ENCODE measurements at regions not wholly inside any gene's neighbourhood (a gene's known extent, or its start where the extent isn't known, plus 50 kb on each side); places are given as distances from the start of the nearest gene placed in this dataset.

DNA sequence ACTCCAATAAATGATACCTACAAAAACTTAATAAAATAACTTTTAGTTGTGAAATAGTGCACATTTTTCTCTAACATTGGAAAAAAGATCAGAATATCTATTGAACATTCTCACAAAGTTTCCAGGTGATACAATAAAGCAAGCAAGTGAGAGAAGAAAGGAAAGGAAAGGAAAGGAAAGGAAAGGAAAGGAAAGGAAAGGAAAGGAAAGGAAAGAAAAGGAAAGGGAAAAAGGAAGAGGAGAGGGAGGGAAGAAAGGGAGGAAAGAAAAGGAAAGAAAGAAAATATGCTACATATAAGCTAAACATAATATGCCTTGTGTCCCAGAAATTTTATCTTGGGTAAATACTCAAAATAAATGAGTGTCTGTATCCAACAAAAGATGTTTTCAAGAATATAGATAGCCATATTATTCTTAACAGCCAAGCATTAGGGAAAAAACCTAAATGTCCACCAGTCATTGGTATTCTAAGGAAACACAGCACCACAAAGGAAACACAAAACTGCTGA lies 510.2 kb upstream of the ZWINT start:
- no peak for TF ChIP-seq ZFX (IDR thresholded peaks at IDR 0.05)
- TF ChIP-seq, protein P1, sequence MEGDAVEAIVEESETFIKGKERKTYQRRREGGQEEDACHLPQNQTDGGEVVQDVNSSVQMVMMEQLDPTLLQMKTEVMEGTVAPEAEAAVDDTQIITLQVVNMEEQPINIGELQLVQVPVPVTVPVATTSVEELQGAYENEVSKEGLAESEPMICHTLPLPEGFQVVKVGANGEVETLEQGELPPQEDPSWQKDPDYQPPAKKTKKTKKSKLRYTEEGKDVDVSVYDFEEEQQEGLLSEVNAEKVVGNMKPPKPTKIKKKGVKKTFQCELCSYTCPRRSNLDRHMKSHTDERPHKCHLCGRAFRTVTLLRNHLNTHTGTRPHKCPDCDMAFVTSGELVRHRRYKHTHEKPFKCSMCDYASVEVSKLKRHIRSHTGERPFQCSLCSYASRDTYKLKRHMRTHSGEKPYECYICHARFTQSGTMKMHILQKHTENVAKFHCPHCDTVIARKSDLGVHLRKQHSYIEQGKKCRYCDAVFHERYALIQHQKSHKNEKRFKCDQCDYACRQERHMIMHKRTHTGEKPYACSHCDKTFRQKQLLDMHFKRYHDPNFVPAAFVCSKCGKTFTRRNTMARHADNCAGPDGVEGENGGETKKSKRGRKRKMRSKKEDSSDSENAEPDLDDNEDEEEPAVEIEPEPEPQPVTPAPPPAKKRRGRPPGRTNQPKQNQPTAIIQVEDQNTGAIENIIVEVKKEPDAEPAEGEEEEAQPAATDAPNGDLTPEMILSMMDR (conservative IDR thresholded peaks at IDR 0.05), result no peak
- H3K27ac ChIP-seq, result no peak overlapping the region

DNA sequence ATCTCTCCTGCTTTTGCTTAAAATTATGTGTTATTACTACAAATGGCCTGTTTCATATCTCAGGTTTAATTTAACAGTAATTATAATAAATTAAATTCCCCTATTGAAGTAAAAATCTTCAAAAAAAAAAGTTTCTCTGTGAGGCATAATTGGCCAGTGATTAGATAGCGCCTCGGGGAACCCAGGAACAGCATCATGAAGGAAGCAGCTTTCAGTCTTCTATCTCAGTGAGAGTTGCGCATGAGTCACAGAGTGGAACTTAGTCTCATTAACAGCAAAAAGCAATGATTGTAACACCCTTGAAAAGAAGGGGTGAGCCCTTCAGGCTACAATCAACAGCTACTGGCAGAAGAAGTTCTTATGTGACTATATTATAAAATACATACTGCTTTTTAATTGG lies 506.2 kb upstream of the ZWINT start:
- H3K27ac ChIP-seq, result no peak overlapping the region
- TF ChIP-seq, protein P1 (conservative IDR thresholded peaks at IDR 0.05), result no peak
- TF ChIP-seq ZFX (IDR thresholded peaks at IDR 0.05), result no peak

DNA sequence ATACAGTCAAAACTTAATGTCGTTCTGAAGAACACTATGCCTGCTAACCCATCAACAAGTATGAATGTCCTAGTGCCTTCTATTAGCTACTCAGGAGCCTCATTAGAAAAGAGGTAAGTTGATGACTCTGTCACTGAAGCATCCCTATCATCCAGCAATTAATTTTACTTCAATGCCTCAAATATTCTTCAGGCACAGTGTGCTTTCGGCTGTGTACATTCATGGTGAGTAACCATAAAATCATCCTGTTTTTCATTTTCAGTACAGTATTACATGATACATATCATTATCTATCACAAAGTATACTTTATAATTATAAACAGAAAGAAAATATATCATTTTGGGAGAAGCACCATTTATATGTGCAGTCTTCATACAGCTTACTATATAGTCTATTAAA lies 495.5 kb upstream of the ZWINT start:
- H3K27ac ChIP-seq, result no peak overlapping the region
- TF ChIP-seq, protein P1 (conservative IDR thresholded peaks at IDR 0.05), result no peak
- no peak for TF ChIP-seq ZFX (IDR thresholded peaks at IDR 0.05)

DNA sequence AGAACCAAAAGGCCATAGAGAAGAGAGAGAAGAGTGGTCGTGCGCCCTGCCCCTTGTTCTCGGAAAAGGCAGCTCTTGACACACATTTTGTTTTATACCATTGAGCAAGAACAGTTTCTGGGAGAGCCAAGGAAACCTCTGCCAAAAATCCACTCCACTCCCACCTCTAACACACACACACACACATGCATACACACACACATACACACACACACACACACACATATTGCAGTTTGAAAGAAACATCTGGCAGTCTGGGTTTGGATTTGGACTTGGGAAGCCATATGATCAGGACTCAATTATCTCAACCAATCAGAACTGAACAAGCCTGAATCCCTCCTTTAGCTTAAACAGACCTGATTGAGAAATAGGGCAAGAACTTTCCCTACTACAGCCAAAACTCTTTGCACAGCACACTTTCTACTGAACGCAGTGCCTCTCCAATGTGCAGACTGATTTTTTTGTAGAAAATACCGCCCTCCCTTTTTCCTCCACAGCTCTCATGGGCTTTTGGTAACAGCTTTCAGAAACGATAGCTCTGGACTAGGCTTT lies 484.0 kb upstream of the ZWINT start:
- H3K27ac ChIP-seq, result no peak overlapping the region
- TF ChIP-seq, protein P1 (conservative IDR thresholded peaks at IDR 0.05), result no peak
- TF ChIP-seq ZFX (IDR thresholded peaks at IDR 0.05), result no peak

DNA sequence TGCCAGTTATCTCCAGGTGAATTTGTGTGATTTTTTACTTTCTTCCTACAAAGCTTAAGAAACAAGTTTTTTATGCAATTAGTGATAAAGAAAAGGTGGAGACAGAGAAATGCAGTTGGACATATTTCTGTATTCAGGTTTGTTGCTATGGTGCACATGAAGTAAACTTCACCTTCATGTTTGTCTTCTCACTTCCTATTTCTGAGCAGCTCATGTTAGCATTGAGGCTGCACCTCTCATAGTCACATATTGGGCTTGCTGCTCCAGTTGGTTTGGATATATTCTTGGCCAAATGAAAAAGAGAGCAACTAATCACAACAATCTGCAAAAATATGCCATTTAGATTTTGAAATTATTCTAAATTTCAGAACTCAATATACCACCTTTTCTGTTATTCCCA lies 475.6 kb upstream of the ZWINT start:
- TF ChIP-seq, protein P1 (conservative IDR thresholded peaks at IDR 0.05), result no peak
- TF ChIP-seq ZFX (IDR thresholded peaks at IDR 0.05), result no peak
- H3K27ac ChIP-seq, result no peak overlapping the region

DNA sequence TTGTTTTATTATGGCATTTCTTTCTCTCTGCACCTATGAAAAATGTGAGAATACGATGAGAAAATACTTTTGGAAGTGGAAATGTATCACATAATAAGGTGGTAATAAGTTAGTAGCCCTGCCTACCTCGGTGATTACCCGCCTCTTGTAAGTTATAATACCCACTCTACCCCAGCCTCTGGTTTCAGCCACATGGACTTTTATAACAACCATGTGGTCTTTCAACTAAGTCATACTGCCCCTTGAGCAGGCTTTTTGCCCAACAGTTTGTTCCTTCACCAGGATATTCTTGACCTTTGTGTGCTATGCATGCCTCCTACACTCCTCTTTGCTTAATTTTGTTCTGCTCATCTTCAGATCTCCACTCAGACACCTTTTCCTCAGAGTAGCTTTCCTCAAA lies 470.6 kb upstream of the ZWINT start:
- TF ChIP-seq, protein P1 (conservative IDR thresholded peaks at IDR 0.05), result no peak
- TF ChIP-seq ZFX (IDR thresholded peaks at IDR 0.05), result no peak
- H3K27ac ChIP-seq, result no peak overlapping the region

DNA sequence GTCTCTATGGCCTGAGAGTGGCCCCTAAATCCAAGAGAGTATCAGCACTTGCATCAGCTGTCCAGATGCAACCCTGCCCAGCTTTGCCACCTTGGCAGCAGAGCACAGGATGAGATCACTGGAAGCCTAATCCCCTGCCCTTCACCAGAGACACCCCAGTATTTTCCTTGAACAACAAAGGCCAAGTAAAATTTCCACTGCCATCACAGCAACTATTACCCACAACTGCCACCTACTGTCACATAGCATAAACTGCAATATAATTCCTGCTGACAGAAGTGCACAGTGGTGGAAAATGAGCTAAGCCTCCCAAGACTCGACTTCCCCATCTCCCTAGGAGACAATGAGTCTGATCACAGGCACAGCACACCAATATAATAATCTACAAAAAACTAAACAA lies 462.8 kb upstream of the ZWINT start:
- no peak for TF ChIP-seq ZFX (IDR thresholded peaks at IDR 0.05)
- TF ChIP-seq, protein P1 (conservative IDR thresholded peaks at IDR 0.05), result peak; percentile 60
- H3K27ac ChIP-seq, result no peak overlapping the region
